ENCODE measurements at regions not wholly inside any gene's neighbourhood (a gene's known extent, or its start where the extent isn't known, plus 50 kb on each side); places are given as distances from the start of the nearest gene placed in this dataset.

GRCh38 chr4:127174201-127174600 is 458.6 kb upstream of the INTU start:
- DNase-seq (no peak), ATAC-seq (no peak)

GRCh38 chr4:127174616-127175015 is 458.1 kb upstream of the INTU start:
- ATAC-seq (no peak), DNase-seq (no peak)

- ATAC-seq = no peak
- no peak for DNase-seq
Observed at GRCh38 chr4:127179256-127180087, 453.3 kb upstream of the INTU start.

GRCh38 chr4:127181001-127181400 is 451.8 kb upstream of the INTU start:
- no peak for DNase-seq
- no peak for ATAC-seq

GRCh38 chr4:127182687-127183086 is 450.1 kb upstream of the INTU start:
- ATAC-seq (no peak), DNase-seq (no peak)

GRCh38 chr4:127188847-127189246 is 443.9 kb upstream of the INTU start:
- ATAC-seq = no peak
- no peak for DNase-seq

GRCh38 chr4:127194281-127194680 is 438.5 kb upstream of the INTU start:
- ATAC-seq = no peak
- no peak for DNase-seq

- no peak for ATAC-seq
Observed at GRCh38 chr4:127196655-127197352, 436.0 kb upstream of the INTU start.

GRCh38 chr4:127203562-127204200 is 429.1 kb upstream of the INTU start:
- ATAC-seq (no peak), DNase-seq (no peak)

More at GRCh38 chr4:127196655-127197352, 436.0 kb upstream of the INTU start:
- DNase-seq = no peak

GRCh38 chr4:127204322-127204721 is 428.4 kb upstream of the INTU start:
- ATAC-seq (no peak), DNase-seq (no peak)

GRCh38 chr4:127209580-127210095 is 423.1 kb upstream of the INTU start:
- no peak for ATAC-seq

GRCh38 chr4:127210893-127211649 is 421.7 kb upstream of the INTU start:
- ATAC-seq = no peak
- DNase-seq = no peak

More at GRCh38 chr4:127209580-127210095, 423.1 kb upstream of the INTU start:
- no peak for DNase-seq

- DNase-seq = no peak
- ATAC-seq = no peak
Observed at GRCh38 chr4:127211650-127212560, 420.9 kb upstream of the INTU start.

GRCh38 chr4:127212701-127213100 is 420.1 kb upstream of the INTU start:
- ATAC-seq = no peak

GRCh38 chr4:127214016-127214415 is 418.7 kb upstream of the INTU start:
- DNase-seq = no peak
- no peak for ATAC-seq

More at GRCh38 chr4:127212701-127213100, 420.1 kb upstream of the INTU start:
- DNase-seq = no peak

GRCh38 chr4:127214931-127215330 is 417.8 kb upstream of the INTU start:
- ATAC-seq (no peak), DNase-seq (no peak)

- ATAC-seq = no peak
Observed at GRCh38 chr4:127217586-127218229, 415.0 kb upstream of the INTU start.

GRCh38 chr4:127219232-127219631 is 413.5 kb upstream of the INTU start:
- DNase-seq = no peak

More at GRCh38 chr4:127217586-127218229, 415.0 kb upstream of the INTU start:
- no peak for DNase-seq

GRCh38 chr4:127224556-127224955 is 408.2 kb upstream of the INTU start:
- ATAC-seq = no peak
- DNase-seq = no peak

More at GRCh38 chr4:127219232-127219631, 413.5 kb upstream of the INTU start:
- no peak for ATAC-seq
